GM18508 (cell line): ENCODE measurements at regions not wholly inside any gene's neighbourhood (a gene's known extent, or its start where the extent isn't known, plus 50 kb on each side); places are given as distances from the start of the nearest gene placed in this dataset.
"Not testable (repeated sequence)": the region's sequence is repeated elsewhere in the genome, so short reads cannot be mapped to it uniquely, and the experiment has no call there.

Experiments
- ATAC-seq: cut with Tn5 transposase; IDR thresholded peaks from one replicate; pipeline ENCODE4 v1.9.1; 2021; ENCODE audit warnings: moderate number of reproducible peaks; ENCODE audit not compliant: insufficient read depth, unreplicated experiment

- not testable (repeated sequence) for ATAC-seq
Observed at GRCh38 chr13:63749857-63750256, 2334.2 kb upstream of the PCDH20 start.

GRCh38 chr13:63741814-63742101 lies 2326.1 kb upstream of the PCDH20 start:
- ATAC-seq = not testable (repeated sequence)

GRCh38 chr13:63741029-63741813 lies 2325.6 kb upstream of the PCDH20 start:
- ATAC-seq = no peak

GRCh38 chr13:63739112-63739735 lies 2323.6 kb upstream of the PCDH20 start:
- ATAC-seq = not testable (repeated sequence)

GRCh38 chr13:63737418-63737817 lies 2321.8 kb upstream of the PCDH20 start:
- no peak for ATAC-seq

GRCh38 chr13:63731896-63732295 lies 2316.2 kb upstream of the PCDH20 start:
- no peak for ATAC-seq

GRCh38 chr13:63712159-63712558 lies 2296.5 kb upstream of the PCDH20 start:
- ATAC-seq = not testable (repeated sequence)

- ATAC-seq = no peak
Observed at GRCh38 chr13:63706751-63707150, 2291.1 kb upstream of the PCDH20 start.

GRCh38 chr13:63704521-63704920 lies 2288.9 kb upstream of the PCDH20 start:
- ATAC-seq = no peak

GRCh38 chr13:63700350-63700749 lies 2284.7 kb upstream of the PCDH20 start:
- no peak for ATAC-seq

GRCh38 chr13:63699948-63700347 lies 2284.3 kb upstream of the PCDH20 start:
- no peak for ATAC-seq

- no peak for ATAC-seq
Observed at GRCh38 chr13:63696055-63696454, 2280.4 kb upstream of the PCDH20 start.

- ATAC-seq = no peak
Observed at GRCh38 chr13:63693696-63694095, 2278.0 kb upstream of the PCDH20 start.

GRCh38 chr13:63691474-63691873 lies 2275.8 kb upstream of the PCDH20 start:
- no peak for ATAC-seq

GRCh38 chr13:63690672-63691071 lies 2275.0 kb upstream of the PCDH20 start:
- no peak for ATAC-seq

- no peak for ATAC-seq
Observed at GRCh38 chr13:63684822-63685221, 2269.2 kb upstream of the PCDH20 start.

GRCh38 chr13:63680704-63681103 lies 2265.1 kb upstream of the PCDH20 start:
- no peak for ATAC-seq

GRCh38 chr13:63671296-63671695 lies 2255.6 kb upstream of the PCDH20 start:
- ATAC-seq = no peak

- ATAC-seq = no peak
Observed at GRCh38 chr13:63651394-63651793, 2235.7 kb upstream of the PCDH20 start.

- ATAC-seq = no peak
Observed at GRCh38 chr13:63643543-63643942, 2227.9 kb upstream of the PCDH20 start.

- ATAC-seq = peak; percentile 45
Observed at GRCh38 chr13:63636316-63636993, 2220.8 kb upstream of the PCDH20 start.
